Stomach (tissue), 8 donors: ENCODE measurements at regions not wholly inside any gene's neighbourhood (a gene's known extent, or its start where the extent isn't known, plus 50 kb on each side); places are given as distances from the start of the nearest gene placed in this dataset.

Experiments
- DNase-seq, 2 donors: peaks; one replicate each; pipeline versions ENCODE4 v3.0.0 to v3.0.0-alpha.2; 2013 to 2019
- H3K27ac ChIP-seq, 5 donors: fragments of 200-600 bp in 4 of 5; sonication (generic) in 4 of 5; one replicate each; pipeline ENCODE4 v1.5.1; 2013 to 2019; ENCODE audit warnings: mild to moderate bottlenecking in 1 of 5, moderate library complexity in 1 of 5
- H3K27me3 ChIP-seq, 3 donors: fragments of 200-600 bp; sonication (generic); one replicate each; pipeline ENCODE4 v1.5.1; 2017 to 2019; ENCODE audit warnings: mixed run types in 1 of 3
- H3K36me3 ChIP-seq, 4 donors: fragments of 200-600 bp; sonication (generic); 1 replicate in 3 of 4; 2 replicates in 1 of 4; pipeline ENCODE4 v1.5.1; 2016 to 2019
- H3K4me1 ChIP-seq, 4 donors: fragments of 200-600 bp; sonication (generic); one replicate each; pipeline ENCODE4 v1.5.1; 2016 to 2019
- H3K4me3 ChIP-seq, 4 donors: fragments of 200-600 bp; sonication (generic) in 3 of 4; one replicate each; pipeline ENCODE4 v1.5.1; 2016 to 2019; ENCODE audit warnings: mild to moderate bottlenecking in 1 of 4
- H3K9me3 ChIP-seq, 4 donors: fragments of 200-600 bp; sonication (generic); one replicate each; pipeline ENCODE4 v1.5.1; 2016 to 2019
- CTCF ChIP-seq, 7 experiments: fragments of 450-650 bp in 4 of 7; fragments of 200-600 bp in 3 of 7; sonication (generic) in 3 of 7; IDR thresholded peaks; one replicate each; pipeline ENCODE4 v1.5.1; 2016 to 2019; ENCODE audit warnings: antibody characterized with exemption in 7 of 7, control low read depth in 2 of 7, mild to moderate bottlenecking in 1 of 7
- EP300 ChIP-seq: sonication (generic); formaldehyde crosslinking; IDR thresholded peaks from one replicate; pipeline ENCODE4 v1.6.1; 2017; ENCODE audit warnings: antibody characterized with exemption
- POLR2A ChIP-seq, 4 donors: fragments of 450-650 bp; IDR thresholded peaks; one replicate each; pipeline ENCODE4 v1.6.1; 2016; ENCODE audit warnings: antibody characterized with exemption in 4 of 4, control low read depth in 2 of 4, mild to moderate bottlenecking in 1 of 4, moderate library complexity in 1 of 4
- POLR2AphosphoS5 ChIP-seq, 3 donors: sonication (generic); formaldehyde crosslinking; IDR thresholded peaks; one replicate each; pipeline ENCODE4 v1.6.1; 2016; ENCODE audit warnings: antibody characterized with exemption in 3 of 3
- WGBS, 5 donors: extraction: QIAGEN DNeasy Blood & Tissue Kit in 3 of 5; methylation state at CpG; one replicate each; pipeline versions ENCODE4 v1.1.5 to v1.1.7; 2013 to 2018; 5-methylcytosine and 5-hydroxymethylcytosine counted together
- intact Hi-C: fragments of 100-400 bp; cut with DNase I; formaldehyde crosslinking; loops from one replicate; pipeline ENCODE4 v1.15.1; 2023; ENCODE audit warnings: low total_unique reads
- donor health status: healthy with polysubstance abuse.
- donor health status: Bipolar disorder and iron deficiency.
- donor health status: healthy.

GRCh38 chr16:51353055-51353454 lies 202.0 kb upstream of the SALL1 start:
- DNase-seq, result no peak
- Histone ChIP-seq H3K27me3 (no peaks in the 10 kb centered on the region), H3K4me1 (no peaks in the 10 kb centered on the region), H3K9me3 (no peaks in the 10 kb centered on the region), H3K27ac (no peak overlapping the region), H3K36me3 (no peaks in the 10 kb centered on the region), H3K4me3 (no peak overlapping the region)
- no peak for TF ChIP-seq POLR2A (IDR thresholded peaks at IDR 0.05)
- TF ChIP-seq EP300, result no peak
- TF ChIP-seq POLR2AphosphoS5 (IDR thresholded peaks at IDR 0.05), result no peak
- TF ChIP-seq CTCF (IDR thresholded peaks at IDR 0.05), result no peak
- intact Hi-C loops, result no loop called here
- WGBS, 5 donors, result 69 to 80% (median 74%) methylated on average over 3 of the region's 3 CpGs

- H3K4me3 ChIP-seq, result no peak overlapping the region
- no peak for TF ChIP-seq POLR2A (IDR thresholded peaks at IDR 0.05)
- TF ChIP-seq POLR2AphosphoS5 (IDR thresholded peaks at IDR 0.05), result no peak
- no peak for TF ChIP-seq EP300
- TF ChIP-seq CTCF (IDR thresholded peaks at IDR 0.05), result no peak
- no peaks in the 10 kb centered on the region for H3K36me3 ChIP-seq
- intact Hi-C loops, result no loop called here
- H3K27me3 ChIP-seq, result no peaks in the 10 kb centered on the region
- H3K9me3 ChIP-seq, result no peaks in the 10 kb centered on the region
- 72 to 94% (median 84%) methylated on average over 2 to 3 of the region's 3 CpGs for WGBS, 5 donors
- no peak overlapping the region for H3K27ac ChIP-seq
- no peaks in the 10 kb centered on the region for H3K4me1 ChIP-seq
- no peak for DNase-seq
These were observed 198.6 kb upstream of the SALL1 start for GRCh38 chr16:51349626-51350025.

GRCh38 chr16:51343411-51343810 lies 192.3 kb upstream of the SALL1 start:
- TF ChIP-seq EP300 (no peak), CTCF (IDR thresholded peaks at IDR 0.05) (no peak), POLR2AphosphoS5 (IDR thresholded peaks at IDR 0.05) (no peak), POLR2A (IDR thresholded peaks at IDR 0.05) (no peak)
- H3K27ac ChIP-seq, result no peak overlapping the region
- no peaks in the 10 kb centered on the region for H3K4me1 ChIP-seq
- DNase-seq, result no peak
- 60 to 74% (median 68%) methylated on average over 4 of the region's 4 CpGs for WGBS, 5 donors
- no peaks in the 10 kb centered on the region for H3K9me3 ChIP-seq
- H3K4me3 ChIP-seq, result no peak overlapping the region
- intact Hi-C loops, result no loop called here
- H3K27me3 ChIP-seq, result no peaks in the 10 kb centered on the region
- H3K36me3 ChIP-seq, result no peaks in the 10 kb centered on the region

- H3K27ac ChIP-seq, result no peak overlapping the region
- TF ChIP-seq POLR2A (IDR thresholded peaks at IDR 0.05) (no peak), POLR2AphosphoS5 (IDR thresholded peaks at IDR 0.05) (no peak), CTCF (IDR thresholded peaks at IDR 0.05) (no peak), EP300 (no peak)
- no peaks in the 10 kb centered on the region for H3K36me3 ChIP-seq
- DNase-seq, result no peak
- H3K9me3 ChIP-seq, result no peaks in the 10 kb centered on the region
- no peaks in the 10 kb centered on the region for H3K4me1 ChIP-seq
- intact Hi-C loops, result no loop called here
- no peak overlapping the region for H3K4me3 ChIP-seq
- no peaks in the 10 kb centered on the region for H3K27me3 ChIP-seq
- WGBS, 5 donors, result 51 to 56% (median 51%) methylated on average over 3 to 4 of the region's 4 CpGs
These were observed 190.1 kb upstream of the SALL1 start for GRCh38 chr16:51341204-51341603.
